Amniotic stem cell (primary cell): ENCODE measurements at regions not wholly inside any gene's neighbourhood (a gene's known extent, or its start where the extent isn't known, plus 50 kb on each side); places are given as distances from the start of the nearest gene placed in this dataset.
"Not testable (repeated sequence)": the region's sequence is repeated elsewhere in the genome, so short reads cannot be mapped to it uniquely, and the experiment has no call there.

ENCODE experiments used
- DNase-seq: peaks from one replicate; lab custom pipeline; 2025; lab: John Stamatoyannopoulos, UW

DNA sequence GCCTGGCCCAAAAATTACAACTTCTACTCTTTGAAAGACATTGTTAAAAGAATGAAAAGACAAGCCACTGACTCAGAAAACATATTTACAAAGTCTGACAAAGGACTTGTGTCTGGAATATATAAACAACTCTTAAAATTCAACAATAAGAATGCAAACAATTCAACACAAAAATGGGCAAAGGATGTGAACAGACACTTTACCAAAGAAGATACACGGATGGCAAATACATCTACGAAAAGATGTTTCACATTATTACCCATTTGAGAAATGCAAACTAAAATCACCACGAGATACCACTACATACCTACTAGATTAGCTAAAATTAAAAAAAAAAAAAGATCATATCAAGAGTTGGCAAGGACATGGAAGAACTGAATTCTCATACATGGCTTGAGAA lies 80.8 kb upstream of the METRNL start:
- no peak for DNase-seq

DNA sequence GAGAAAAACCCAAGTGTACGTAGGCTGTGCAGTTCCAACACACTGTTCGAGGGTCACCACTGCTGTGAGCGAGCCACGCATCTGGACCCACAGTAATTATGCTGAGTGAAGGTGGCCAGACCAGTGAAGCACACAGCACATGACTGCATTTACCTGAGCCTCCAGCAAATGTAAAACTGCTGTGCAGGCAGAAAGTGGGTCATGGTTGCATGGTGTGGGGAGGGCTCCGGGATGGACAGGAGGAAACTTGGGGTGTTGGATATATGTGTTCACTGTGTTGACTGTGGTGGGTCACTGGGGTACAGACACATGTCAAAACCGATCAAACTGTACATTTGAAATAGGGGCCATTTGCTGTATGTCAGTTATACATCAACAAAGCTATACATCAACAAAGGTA lies 78.7 kb upstream of the METRNL start:
- no peak for DNase-seq

DNA sequence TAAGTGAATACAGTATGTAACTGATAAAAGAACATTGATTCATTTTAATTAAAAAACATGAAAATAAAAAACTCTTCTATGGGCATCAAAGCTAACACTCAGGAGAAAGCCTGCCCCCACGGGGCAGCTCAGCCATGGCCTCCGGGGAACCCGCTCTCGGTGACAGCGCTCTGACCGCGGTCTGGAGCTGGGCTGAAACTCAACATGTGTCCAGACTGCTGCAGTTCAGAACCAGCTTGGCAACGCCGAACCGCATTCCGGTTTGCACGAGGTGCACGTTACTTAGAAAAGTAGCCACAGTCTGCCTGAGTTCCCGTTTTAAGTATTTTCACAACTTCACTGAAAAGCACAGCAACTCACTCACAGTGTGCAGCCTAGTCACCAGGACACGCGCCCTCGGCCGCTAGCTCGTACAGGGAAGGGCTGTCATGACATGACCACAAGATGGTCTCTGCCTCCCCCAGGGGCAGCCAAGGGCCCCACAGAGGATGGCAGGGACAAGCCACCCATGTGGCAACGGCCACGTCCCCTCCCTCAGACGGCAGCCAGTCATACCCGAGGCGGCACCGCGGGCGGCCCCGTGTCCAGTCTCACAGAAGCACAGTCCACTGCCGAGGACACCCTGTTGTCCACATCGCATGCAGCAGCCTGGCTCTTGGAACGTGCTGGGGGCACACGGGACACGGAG lies 77.1 kb upstream of the METRNL start:
- DNase-seq: no peak

DNA sequence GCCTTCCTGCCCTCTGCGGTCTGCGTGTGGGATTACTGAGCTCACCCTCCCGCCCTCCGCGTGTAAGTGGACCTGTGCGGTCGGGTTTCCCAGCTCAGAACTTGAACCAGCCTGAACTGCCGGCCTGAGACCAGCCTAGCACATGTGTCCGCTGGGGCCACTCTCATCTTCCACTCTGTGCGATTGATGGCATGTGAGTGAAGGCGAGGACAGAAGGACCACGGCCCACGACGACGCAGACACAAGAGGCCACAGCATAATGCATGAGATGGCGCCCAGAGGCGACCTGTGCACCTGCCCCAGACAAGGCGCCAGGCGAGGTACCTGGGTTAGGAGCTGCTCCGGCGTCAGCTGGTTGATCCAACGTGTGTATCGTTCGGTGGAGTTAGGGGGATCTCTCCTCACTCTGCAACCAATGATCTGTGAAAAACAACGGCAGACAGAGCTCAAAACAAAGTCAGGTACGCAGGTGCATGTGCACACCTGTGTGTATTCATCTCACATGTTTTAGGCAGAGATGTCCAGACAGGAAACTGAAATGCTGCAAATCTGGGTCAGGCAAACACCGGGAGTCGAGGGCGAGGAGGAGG lies 74.5 kb upstream of the METRNL start:
- DNase-seq: no peak

DNA sequence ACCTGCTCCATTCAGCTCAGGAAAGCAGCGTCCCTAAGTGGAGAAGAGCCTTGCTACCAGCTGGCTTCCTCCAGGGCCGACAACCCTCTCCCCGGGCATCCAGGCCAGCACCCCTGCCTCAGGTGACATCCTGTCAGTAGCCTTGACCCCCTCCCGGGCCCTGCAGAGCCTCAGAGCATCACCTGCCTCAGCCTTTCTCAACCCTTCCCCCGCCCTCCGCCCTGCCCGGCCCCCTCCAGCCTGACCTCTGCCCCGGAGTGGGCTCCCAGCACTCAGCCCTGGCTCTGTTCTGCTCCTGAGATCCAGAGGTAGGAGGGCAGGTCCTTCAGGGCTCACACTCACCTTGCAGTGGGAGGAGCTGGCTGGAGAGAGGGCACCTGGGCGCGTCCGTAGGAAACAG lies 73.8 kb upstream of the METRNL start:
- DNase-seq: no peak

DNA sequence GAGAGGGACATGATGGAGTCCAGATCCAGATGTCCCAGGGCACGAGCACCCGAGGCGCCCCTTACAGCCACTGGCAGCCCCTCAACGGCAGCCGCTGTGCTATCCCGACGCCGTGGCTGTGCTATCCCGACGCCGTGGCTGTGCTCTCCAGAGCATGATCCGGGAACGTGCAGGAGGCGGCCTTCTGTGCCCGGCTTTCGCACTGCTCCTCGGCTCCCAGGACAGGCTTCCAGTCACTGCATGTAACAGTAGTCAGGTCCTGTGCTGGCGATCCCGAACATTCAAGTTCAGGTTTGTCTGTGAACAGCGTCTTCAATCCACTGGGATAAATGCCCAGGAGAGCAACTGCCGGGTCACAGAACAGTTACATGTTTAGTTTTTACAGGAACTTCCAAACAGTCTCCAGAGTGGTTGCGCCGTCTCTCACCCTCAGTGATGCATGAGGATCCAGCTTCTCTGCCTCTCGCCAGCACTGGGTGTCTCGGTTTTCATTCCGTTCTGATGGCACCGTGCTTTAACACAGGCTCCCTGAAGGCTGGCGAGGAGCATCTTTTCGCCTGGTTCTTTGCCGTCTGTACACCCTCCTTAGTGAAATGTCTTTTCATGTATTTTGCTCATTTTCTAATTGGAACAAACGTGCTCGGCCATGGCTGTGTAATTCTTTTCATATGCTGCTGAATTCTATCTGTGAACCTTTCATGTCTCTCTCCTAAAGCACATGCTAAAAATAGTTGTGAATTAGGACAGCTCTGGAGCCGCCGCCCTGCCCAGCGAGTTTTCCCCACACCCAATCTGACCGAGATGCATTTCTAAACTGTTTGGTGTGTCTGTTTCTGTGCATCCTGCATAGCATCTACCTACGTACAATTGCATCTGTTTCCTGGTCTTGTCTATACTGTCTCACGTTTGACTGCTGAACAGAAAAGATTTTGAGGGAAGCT lies 72.6 kb upstream of the METRNL start:
- no peak for DNase-seq

DNA sequence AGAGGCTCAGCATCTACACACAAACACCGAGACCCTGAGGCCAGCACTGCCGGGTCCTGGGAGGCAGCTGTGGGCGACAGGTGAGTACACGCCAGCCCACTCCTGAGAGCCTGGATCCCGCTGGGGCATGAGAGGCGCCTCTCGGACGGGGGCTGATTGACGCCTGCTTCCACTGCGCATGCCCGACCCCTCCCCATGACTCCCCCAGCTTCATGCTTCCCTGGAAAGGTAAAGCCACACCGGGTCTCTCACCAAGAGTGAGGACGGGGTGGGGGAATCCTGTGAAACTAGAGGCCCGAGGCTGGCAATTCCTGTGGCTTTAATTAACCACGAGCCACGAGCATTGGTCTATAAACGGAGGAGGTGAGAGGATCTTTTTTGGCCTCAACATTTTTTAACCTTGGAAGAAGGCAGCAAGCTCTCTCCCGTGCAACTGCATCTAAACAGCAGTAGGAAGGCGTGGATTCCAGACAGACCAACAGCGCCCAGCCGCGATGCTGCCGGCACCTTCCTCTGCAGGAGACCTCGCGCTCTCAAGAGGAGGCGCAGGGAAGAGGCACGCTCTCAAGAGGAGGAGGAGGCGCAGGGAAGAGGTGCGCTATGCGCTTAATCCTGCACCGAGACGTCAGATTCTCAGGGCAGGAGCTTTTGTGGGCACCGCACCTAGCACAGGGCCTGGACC lies 71.8 kb upstream of the METRNL start:
- DNase-seq: no peak

DNA sequence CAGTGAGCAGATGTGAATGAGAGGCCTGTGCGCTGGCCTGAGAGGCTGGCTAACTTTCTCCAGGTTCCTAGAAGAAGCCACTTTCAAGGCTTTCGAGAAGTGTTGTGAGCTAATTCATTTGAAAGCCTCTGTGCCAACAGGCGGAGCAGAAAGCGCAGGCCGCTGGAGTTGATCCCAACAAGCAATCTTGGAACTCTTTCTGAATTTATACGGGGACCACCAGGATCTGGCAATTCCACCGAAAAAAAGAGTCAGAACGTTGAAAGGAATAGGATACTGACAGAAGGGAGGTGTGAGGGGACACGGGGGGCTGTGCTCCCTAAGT lies 71.3 kb upstream of the METRNL start:
- DNase-seq: no peak

DNA sequence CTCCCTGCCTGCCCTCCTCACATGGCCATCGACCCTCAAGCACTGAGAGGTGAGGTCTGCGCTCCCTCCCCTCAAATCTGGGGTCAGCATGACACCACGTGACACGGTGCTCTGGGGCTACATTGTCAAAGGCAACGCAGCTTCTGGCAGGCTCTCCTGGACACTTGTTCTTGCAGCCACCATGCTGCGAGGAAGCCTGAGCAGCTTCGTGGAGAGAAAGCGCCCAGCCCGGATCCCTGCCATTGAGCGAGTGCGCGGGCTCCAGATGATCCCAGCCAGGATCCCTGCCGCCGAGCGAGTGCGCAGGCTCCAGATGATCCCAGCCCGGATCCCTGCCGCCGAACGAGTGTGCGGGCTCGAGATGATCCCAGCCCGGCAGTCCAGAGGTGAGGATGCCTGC lies 70.9 kb upstream of the METRNL start:
- no peak for DNase-seq

DNA sequence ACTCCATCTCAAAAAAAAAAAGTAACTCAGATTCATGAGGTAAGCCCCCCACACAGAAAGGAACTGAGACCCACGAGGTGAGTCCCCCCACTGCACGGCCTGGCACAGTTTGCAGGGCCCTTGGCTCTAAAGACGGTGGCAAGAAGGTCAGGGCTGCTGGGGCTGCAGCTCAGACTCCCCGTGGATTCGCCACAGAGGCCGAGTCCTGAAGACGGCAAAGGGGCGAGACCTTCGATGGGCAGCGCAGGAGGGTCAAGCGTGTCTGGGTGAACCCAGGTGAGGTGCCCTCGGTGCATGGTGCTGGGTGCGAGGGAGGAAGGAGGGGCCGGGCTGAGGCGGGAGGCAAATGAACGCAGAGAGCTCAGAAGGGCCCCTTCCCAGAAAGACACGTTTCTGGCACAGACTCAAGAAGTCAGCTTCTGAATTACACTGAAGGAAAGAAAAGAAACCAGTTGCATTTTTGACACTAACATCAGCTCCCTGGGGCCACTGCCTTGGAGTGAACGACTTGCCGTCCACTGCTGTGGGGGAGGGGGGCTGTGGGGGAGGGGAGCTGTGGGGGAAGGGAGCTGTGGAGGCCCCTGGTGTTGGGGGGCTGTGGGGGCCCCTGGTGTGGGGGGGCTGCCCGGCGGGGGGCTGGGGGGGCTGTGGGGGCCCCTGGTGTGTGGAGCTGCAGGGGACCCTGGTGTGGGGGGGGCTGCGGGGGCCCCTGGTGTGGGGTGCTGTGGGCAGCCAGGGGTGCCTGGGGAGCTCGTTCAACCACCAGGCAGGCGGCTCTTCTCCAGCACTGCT lies 69.8 kb upstream of the METRNL start:
- no peak for DNase-seq

DNA sequence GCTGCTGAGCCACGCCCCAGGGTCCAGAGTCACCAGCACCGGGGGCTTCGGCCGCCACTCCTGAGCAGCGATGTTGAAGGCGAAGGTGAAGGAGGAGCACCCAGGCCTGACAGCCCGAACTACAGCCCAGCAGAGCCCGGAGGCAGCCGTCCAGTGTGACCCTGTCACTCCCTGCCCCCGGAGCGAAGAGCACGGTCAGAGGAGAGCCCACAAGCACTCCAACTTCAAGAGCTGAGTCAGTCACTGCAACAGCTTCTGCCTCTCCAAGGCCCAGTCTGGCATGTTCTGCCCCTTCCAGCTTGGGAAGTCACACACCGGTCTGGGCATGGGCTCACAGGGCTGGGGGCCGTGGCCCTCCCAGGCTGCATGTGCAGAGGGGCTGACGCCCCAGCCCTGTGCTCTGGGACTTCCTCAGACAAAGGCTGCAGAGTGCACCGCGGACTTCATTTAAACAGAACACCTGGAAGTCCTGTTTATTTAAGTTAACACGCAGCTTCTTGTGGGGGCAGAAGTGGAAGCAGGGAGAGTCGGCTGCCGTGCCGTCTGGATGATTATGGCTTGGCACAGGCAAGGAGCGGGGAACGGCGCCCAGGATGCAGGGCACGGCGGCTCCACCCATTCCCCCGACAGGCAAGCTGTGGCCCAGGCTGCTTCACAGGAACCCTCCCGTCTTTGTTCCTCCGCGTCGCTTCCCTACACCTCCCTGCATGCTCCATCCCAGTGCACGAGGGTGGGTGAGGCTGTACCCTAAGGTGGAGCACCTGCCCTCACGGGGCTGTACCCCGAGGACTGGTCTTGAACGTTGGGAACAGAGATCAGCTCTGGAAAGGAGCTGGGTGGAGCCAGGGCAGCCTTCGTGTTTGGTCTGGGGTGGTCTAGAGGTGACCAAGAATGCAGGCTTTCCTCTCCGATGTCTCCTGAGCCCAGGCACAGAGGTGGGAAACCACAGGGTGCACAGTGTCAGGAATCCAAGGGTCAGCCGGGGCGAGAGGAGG lies 68.9 kb upstream of the METRNL start:
- DNase-seq: no peak

DNA sequence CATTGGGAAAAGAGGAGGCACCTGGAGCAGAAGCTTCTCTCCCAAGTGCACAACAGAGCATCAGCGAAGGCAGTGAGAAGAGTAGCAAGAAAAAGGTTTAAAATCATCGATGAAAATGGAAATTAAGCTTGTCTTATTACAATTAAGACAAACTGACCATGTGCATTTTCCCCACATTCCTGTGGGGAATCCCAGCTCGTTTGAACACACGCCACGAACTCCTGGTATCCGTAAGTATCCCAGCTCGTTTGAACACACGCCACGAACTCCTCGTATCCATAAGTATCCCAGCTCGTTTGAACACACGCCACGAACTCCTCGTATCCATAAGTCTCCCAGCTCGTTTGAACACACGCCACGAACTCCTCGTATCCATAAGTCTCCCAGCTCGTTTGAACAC lies 67.7 kb upstream of the METRNL start:
- DNase-seq: not testable (repeated sequence)

DNA sequence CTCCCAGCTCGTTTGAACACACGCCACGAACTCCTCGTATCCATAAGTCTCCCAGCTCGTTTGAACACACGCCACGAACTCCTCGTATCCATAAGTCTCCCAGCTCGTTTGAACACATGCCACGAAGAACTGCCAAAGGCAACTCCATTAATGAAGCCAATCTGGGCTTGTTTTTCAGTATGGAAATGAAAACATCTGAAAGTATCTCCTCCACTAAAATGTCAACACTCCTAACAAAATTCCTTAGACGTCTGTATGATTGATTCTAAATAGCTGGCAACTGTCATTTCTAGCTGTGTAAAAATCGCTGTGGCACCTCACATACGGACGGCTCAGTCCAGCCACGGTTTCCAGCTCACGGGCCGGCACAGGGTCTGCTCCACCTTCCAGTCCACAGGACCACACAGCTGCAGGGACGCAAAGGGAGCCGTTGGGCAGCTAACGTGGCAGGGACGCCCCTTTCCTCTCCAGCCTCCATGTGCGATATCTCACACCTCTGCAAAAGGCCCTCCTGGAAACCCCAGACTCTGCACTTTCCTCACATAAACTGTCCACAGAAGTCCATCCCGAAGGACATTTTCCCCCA lies 67.1 kb upstream of the METRNL start:
- no peak for DNase-seq

DNA sequence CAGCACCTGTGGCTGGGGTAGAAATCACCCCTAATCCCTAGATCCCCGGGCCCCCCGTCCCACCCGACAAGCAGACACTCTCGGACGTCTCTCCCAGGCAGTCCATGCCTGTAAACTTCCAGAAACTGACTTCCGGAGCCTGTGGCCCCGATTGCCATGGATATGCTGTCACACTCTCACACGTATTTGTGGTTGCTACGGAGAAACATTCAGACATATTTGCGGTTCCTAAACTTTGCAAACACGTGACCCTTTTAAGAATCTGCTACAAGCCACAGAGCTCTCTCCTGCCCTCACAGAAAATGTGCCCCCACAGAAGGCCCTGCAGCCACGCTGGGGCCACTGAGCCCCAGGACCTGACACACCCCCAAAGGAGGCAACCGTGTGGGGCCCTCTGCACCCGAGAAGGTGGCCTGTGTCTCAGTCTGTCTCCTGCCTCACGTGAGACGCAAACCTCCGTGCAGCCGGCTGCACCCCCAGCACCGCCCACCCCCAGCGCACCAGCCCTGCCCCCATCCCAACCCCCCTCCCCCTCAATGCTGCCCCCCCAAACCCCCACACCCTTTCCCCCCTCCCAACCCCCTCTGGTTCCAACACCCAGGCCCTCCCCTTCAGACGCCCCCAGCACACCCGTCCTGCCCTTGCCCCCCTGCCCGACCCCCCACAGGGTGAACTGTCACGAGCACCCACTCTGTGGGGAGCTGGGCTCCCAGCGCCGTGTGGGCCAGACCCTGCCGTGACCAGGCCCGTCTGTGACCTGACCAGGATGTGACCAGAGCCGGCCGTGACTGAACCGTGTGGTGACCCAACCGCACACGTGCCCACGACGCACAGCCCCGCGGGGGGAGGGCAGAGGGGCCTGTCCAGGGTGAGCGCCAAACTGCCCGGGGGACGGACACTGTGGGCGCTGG lies 66.3 kb upstream of the METRNL start:
- peak; percentile 47 for DNase-seq

DNA sequence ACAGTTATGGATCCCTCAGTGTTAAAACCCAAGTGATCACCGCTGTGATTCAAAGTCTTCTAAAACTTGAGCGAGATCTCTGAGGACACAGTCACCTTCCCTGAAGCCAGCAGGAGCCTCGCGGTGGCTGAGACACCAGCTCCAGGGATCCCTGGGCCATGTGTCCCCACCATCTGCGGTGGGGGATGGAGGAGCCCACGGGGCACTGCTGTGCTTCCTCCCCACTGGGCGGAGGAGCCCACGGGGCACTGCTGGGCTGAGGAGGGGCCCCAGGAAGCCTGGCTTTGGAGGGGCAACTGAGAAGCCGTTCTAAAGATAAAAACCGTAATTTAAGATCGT lies 65.7 kb upstream of the METRNL start:
- no peak for DNase-seq

DNA sequence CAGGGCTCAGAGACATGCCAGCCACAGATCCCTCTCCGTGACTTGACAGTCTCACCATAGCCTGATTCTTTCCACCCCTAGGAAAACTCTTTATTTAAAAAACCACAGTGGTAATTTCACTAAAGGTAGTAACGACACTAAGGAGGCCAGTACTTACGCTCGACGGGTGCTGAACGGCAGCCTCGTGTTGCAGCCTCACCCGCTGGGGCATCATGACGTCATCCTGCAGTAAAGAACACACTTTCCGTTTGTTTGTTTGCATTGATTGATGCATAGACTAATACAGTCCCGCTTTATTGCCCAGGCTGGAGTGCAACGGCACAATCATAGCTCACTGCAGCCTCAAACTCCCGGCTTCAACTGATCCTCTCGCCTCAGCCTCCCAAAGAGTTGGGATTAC lies 65.1 kb upstream of the METRNL start:
- no peak for DNase-seq

DNA sequence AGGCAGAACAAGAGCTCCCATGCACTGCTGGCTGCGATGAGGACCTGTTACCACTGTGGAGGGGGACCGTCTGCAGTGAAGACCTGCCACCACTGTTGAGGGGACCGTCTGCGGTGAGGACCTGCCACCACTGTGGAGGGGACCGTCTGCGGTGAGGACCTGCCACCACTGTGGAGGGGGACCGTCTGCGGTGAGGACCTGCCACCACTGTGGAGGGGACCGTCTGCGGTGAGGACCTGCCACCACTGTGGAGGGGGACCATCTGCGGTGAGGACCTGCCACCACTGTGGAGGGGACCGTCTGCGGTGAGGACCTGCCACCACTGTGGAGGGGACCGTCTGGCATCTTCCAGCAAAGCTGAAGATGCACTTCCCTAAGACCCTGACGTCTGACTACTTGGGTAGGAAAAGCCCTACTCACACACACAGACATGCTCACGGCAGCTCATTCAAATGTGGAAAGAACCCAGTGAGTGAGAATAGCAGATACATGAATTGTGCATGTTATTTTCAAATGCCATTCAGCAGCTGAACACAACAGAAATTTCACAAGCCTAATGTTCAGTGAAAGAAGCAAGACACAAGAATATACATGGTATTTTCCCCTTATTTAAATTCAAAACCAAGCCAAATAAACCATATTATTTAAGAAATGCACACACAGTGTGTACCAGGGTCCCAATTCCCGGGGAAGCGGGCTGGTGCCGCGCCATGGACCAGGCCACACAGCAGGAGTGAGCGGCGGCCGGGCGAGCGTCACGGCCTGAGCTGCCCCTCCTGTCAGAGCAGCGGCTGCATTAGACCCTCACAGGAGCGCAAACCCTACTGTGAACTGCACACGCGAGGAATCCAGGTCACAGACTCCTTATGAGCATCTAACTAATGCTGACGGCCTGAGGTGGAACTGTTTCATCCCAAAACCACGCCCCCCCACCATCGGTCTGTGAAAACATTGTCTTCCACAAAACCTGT lies 64.2 kb upstream of the METRNL start:
- DNase-seq: no peak

DNA sequence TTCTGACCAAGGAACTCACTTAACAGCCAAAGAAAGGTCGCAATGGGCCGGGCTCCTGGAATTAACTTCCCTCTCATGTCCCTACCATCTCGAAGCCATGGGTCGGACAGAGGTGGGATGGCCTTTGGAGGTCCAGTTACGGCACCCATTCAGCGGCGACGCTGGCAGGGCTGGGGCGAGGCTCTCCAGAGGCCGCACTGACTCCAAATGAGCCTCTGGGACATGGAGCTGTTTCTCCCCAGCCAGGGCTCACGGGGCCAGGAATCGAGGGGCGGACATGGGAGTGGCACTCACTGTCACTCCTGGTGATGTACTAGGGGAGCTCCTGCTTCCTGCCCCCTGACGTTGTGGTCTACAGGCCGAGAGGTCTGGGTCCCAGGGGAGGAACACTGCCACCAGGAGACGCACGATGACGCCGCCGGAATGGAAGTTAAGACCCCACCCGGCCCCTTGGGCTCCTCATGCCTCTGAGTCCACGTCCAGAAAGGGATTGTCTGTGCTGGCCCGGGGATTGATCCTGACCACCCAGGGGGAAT lies 60.7 kb upstream of the METRNL start:
- no peak for DNase-seq
